Transverse colon (tissue), 3 donors: ENCODE measurements at regions not wholly inside any gene's neighbourhood (a gene's known extent, or its start where the extent isn't known, plus 50 kb on each side); places are given as distances from the start of the nearest gene placed in this dataset.

Source experiments
- EP300 ChIP-seq: sonication (generic); formaldehyde crosslinking; IDR thresholded peaks from one replicate; pipeline ENCODE4 v1.6.1; 2017; ENCODE audit warnings: antibody characterized with exemption, low read depth
- POLR2A ChIP-seq: fragments of 450-650 bp; IDR thresholded peaks from one replicate; pipeline ENCODE4 v1.6.1; 2016; ENCODE audit warnings: antibody characterized with exemption, mild to moderate bottlenecking, moderate library complexity
- TF ChIP-seq, protein P1 (sequence below), 5 experiments: fragments of 200-600 bp in 3 of 5; fragments of 450-650 bp in 2 of 5; sonication (generic) in 3 of 5; IDR thresholded peaks; 1 replicate in 2 of 5; 2 replicates in 3 of 5; pipeline ENCODE4 v1.5.1; 2016 to 2017; ENCODE audit warnings: antibody characterized with exemption in 5 of 5, inconsistent platforms in 3 of 5, mild to moderate bottlenecking in 2 of 5, moderate library complexity in 1 of 5

- TF ChIP-seq, protein P1, sequence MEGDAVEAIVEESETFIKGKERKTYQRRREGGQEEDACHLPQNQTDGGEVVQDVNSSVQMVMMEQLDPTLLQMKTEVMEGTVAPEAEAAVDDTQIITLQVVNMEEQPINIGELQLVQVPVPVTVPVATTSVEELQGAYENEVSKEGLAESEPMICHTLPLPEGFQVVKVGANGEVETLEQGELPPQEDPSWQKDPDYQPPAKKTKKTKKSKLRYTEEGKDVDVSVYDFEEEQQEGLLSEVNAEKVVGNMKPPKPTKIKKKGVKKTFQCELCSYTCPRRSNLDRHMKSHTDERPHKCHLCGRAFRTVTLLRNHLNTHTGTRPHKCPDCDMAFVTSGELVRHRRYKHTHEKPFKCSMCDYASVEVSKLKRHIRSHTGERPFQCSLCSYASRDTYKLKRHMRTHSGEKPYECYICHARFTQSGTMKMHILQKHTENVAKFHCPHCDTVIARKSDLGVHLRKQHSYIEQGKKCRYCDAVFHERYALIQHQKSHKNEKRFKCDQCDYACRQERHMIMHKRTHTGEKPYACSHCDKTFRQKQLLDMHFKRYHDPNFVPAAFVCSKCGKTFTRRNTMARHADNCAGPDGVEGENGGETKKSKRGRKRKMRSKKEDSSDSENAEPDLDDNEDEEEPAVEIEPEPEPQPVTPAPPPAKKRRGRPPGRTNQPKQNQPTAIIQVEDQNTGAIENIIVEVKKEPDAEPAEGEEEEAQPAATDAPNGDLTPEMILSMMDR (IDR thresholded peaks at IDR 0.05) = no peak
- TF ChIP-seq POLR2A (no peak), EP300 (no peak)
These were observed 97.3 kb upstream of the FBN2 start for GRCh38 chr5:128635379-128635778.
